ENCODE measurements at regions not wholly inside any gene's neighbourhood (a gene's known extent, or its start where the extent isn't known, plus 50 kb on each side); places are given as distances from the start of the nearest gene placed in this dataset.
"Not testable (repeated sequence)": the region's sequence is repeated elsewhere in the genome, so short reads cannot be mapped to it uniquely, and the experiment has no call there.

DNA sequence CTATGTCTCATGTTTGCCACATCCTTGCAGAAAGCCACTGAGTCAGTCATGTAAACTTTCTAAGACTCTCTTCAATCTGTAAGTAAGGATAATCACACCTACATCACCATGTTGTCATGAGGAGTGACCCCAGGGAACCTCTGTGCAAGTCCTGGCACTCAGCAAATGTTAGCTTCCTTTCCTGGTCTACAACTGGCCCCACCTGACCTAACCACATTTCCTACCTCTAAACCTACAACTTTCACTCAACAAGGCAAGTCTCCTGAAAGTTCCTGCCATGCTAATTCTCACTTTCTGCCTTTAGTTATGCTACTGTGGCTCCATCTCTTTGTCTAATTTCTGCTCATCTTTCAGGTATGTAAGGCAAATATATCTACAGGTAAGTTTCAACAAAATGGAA is 72.3 kb upstream of the SEM1 start:
- H3K4me2 ChIP-seq (ENCODE audit: low read length), result no peak overlapping the region
- TF ChIP-seq EZH2phosphoT487 (IDR thresholded peaks at IDR 0.05; ENCODE audit: borderline replicate concordance, low read depth, low read length), result no peak
- TF ChIP-seq, protein P1, sequence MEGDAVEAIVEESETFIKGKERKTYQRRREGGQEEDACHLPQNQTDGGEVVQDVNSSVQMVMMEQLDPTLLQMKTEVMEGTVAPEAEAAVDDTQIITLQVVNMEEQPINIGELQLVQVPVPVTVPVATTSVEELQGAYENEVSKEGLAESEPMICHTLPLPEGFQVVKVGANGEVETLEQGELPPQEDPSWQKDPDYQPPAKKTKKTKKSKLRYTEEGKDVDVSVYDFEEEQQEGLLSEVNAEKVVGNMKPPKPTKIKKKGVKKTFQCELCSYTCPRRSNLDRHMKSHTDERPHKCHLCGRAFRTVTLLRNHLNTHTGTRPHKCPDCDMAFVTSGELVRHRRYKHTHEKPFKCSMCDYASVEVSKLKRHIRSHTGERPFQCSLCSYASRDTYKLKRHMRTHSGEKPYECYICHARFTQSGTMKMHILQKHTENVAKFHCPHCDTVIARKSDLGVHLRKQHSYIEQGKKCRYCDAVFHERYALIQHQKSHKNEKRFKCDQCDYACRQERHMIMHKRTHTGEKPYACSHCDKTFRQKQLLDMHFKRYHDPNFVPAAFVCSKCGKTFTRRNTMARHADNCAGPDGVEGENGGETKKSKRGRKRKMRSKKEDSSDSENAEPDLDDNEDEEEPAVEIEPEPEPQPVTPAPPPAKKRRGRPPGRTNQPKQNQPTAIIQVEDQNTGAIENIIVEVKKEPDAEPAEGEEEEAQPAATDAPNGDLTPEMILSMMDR (conservative IDR thresholded peaks at IDR 0.05; ENCODE audit: low read length), result no peak
- no peak overlapping the region for H3K4me3 ChIP-seq (ENCODE audit: low read depth, low read length, poor library complexity, severe bottlenecking)
- CTCF ChIA-PET (ENCODE audit: unreplicated experiment), result no interaction called here
- no peak overlapping the region for H3K27ac ChIP-seq (ENCODE audit: low read depth, low read length, poor library complexity, severe bottlenecking)
- H3K4me1 ChIP-seq (ENCODE audit: insufficient read depth, low read length, poor library complexity, severe bottlenecking), result no peaks in the 10 kb centered on the region
- BruUV-seq (replicated peaks), result no TSS peak
- DNase-seq (ENCODE audit: low spot score), result no peak
- no peaks in the 10 kb centered on the region for H3K36me3 ChIP-seq (ENCODE audit: insufficient read depth, low read length)
- H2AFZ ChIP-seq (ENCODE audit: low read length), result no peak overlapping the region
- no peaks in the 10 kb centered on the region for H3K9me3 ChIP-seq (ENCODE audit: low read length)
- POLR2A ChIA-PET, result no interaction called here
- intact Hi-C loops (cut with micrococcal nuclease; ENCODE audit: unreplicated experiment), result no loop called here
- H3K9me2 ChIP-seq (ENCODE audit: insufficient read depth, low read length), result no peaks in the 10 kb centered on the region
- H3K79me2 ChIP-seq (ENCODE audit: insufficient read depth, low read depth, low read length), result no peaks in the 10 kb centered on the region
- H4K20me1 ChIP-seq (ENCODE audit: insufficient read depth, low read length), result no peaks in the 10 kb centered on the region

DNA sequence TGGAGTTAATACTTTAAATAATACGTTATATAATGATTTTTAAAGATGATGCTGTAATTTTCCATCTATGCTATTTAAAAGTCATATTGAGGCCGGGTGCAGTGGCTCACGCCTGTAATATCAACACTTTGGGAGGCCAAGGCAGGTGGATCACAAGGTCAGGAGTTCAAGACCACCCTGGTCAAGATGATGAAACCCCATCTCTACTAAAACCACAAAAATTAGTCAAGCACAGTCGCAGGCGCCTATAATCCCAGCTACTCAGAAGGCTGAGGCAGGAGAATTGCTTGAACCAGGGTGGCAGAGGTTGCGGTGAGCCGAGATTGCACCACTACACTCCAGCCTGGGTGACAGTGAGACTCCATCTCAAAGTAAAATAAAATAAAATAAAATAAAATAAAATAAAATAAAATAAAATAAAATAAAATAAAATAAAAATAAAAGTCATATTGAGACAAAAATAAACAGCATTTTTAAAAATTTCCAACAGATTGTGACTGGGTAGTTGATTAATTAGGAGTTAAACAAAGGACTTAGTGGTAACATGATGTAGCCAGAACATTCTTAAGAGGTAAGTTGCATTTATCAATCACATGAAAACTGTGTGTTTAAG is 73.1 kb upstream of the SEM1 start:
- H4K20me1 ChIP-seq (ENCODE audit: insufficient read depth, low read length); H3K36me3 ChIP-seq (ENCODE audit: insufficient read depth, low read length); H3K9me2 ChIP-seq (ENCODE audit: insufficient read depth, low read length); H3K4me1 ChIP-seq (ENCODE audit: insufficient read depth, low read length, poor library complexity, severe bottlenecking); H3K27ac ChIP-seq (ENCODE audit: low read depth, low read length, poor library complexity, severe bottlenecking); H2AFZ ChIP-seq (ENCODE audit: low read length); POLR2A ChIA-PET; H3K79me2 ChIP-seq (ENCODE audit: insufficient read depth, low read depth, low read length); DNase-seq (ENCODE audit: low spot score); H3K4me3 ChIP-seq (ENCODE audit: low read depth, low read length, poor library complexity, severe bottlenecking); CTCF ChIA-PET (ENCODE audit: unreplicated experiment); H3K9me3 ChIP-seq (ENCODE audit: low read length); H3K4me2 ChIP-seq (ENCODE audit: low read length); intact Hi-C loops (cut with micrococcal nuclease; ENCODE audit: unreplicated experiment); BruUV-seq (replicated peaks): not testable (repeated sequence)

DNA sequence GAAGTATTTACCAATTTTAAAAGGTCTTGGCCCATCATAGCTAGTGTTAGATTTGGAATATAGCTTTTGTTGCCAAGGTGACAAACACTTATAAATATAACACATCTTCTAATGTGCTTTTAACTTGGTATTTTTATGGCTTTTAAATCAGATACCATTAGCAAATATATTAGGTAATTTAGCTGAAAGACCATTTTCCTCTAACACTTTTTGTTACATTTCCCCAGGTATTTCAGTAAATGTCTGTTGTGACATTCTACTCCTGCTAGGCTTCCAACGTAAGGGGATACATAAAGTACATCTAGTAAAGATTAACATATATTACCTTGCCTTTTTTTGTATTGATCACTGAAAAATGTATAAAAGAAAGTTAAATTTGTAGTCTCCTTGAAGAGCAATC is 75.0 kb upstream of the SEM1 start:
- H2AFZ ChIP-seq (ENCODE audit: low read length), result no peak overlapping the region
- H3K27ac ChIP-seq (ENCODE audit: low read depth, low read length, poor library complexity, severe bottlenecking), result no peak overlapping the region
- H3K9me3 ChIP-seq (ENCODE audit: low read length), result no peaks in the 10 kb centered on the region
- no peaks in the 10 kb centered on the region for H3K9me2 ChIP-seq (ENCODE audit: insufficient read depth, low read length)
- H3K79me2 ChIP-seq (ENCODE audit: insufficient read depth, low read depth, low read length), result no peaks in the 10 kb centered on the region
- TF ChIP-seq EZH2phosphoT487 (IDR thresholded peaks at IDR 0.05; ENCODE audit: borderline replicate concordance, low read depth, low read length), result no peak
- TF ChIP-seq, protein P1 (conservative IDR thresholded peaks at IDR 0.05; ENCODE audit: low read length), result no peak
- no peak overlapping the region for H3K4me2 ChIP-seq (ENCODE audit: low read length)
- no peak for DNase-seq (ENCODE audit: low spot score)
- H4K20me1 ChIP-seq (ENCODE audit: insufficient read depth, low read length), result no peaks in the 10 kb centered on the region
- intact Hi-C loops (cut with micrococcal nuclease; ENCODE audit: unreplicated experiment), result no loop called here
- no peaks in the 10 kb centered on the region for H3K4me1 ChIP-seq (ENCODE audit: insufficient read depth, low read length, poor library complexity, severe bottlenecking)
- H3K36me3 ChIP-seq (ENCODE audit: insufficient read depth, low read length), result no peaks in the 10 kb centered on the region
- no peak overlapping the region for H3K4me3 ChIP-seq (ENCODE audit: low read depth, low read length, poor library complexity, severe bottlenecking)
- no TSS peak for BruUV-seq (replicated peaks)
- POLR2A ChIA-PET, result interaction anchor here (0.6 to 0.7 kb wide), 2 partner anchors 110 to 301 kb away, joined by 3 read pairs; no protein-coding TSS in a partner anchor
- CTCF ChIA-PET (ENCODE audit: unreplicated experiment), result no interaction called here
